ENCODE measurements at regions not wholly inside any gene's neighbourhood (a gene's known extent, or its start where the extent isn't known, plus 50 kb on each side); places are given as distances from the start of the nearest gene placed in this dataset.

DNA sequence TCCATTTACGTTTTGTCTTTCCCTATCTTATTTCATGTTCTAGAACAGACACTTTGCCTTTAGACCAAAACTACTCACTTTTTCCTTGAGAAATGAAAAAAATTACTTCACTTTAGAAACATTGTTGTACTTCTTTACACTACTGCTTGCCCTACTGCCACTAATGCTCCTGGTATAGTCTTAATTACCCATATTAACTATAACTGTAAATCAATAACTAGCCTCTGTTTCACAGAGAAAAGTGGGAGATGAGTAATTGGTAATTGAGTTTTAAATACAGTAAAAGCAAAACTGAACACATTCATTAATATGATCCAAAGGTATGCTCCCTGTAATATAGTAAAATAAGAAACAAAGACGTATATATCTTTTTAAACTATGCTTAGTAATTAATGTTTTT lies 111.1 kb upstream of the JADE1 start:
- TF ChIP-seq, protein P1, sequence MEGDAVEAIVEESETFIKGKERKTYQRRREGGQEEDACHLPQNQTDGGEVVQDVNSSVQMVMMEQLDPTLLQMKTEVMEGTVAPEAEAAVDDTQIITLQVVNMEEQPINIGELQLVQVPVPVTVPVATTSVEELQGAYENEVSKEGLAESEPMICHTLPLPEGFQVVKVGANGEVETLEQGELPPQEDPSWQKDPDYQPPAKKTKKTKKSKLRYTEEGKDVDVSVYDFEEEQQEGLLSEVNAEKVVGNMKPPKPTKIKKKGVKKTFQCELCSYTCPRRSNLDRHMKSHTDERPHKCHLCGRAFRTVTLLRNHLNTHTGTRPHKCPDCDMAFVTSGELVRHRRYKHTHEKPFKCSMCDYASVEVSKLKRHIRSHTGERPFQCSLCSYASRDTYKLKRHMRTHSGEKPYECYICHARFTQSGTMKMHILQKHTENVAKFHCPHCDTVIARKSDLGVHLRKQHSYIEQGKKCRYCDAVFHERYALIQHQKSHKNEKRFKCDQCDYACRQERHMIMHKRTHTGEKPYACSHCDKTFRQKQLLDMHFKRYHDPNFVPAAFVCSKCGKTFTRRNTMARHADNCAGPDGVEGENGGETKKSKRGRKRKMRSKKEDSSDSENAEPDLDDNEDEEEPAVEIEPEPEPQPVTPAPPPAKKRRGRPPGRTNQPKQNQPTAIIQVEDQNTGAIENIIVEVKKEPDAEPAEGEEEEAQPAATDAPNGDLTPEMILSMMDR (IDR thresholded peaks at IDR 0.05): no peak
- no peak for TF ChIP-seq POLR2A (IDR thresholded peaks at IDR 0.05)
- no peak for TF ChIP-seq POLR2AphosphoS5 (IDR thresholded peaks at IDR 0.05)

Measured in breast epithelium (tissue), 3 donors.